Mesenchymal stem cell (in vitro differentiated cells and primary cell): ENCODE measurements at regions not wholly inside any gene's neighbourhood (a gene's known extent, or its start where the extent isn't known, plus 50 kb on each side); places are given as distances from the start of the nearest gene placed in this dataset.

ENCODE experiments used
- DNase-seq: peaks from one replicate; pipeline ENCODE4 v3.0.0-alpha.2; 2013
- H2AFZ ChIP-seq: one replicate; pipeline ENCODE4 v1.6.1; 2013; ENCODE audit warnings: low read depth, mild to moderate bottlenecking, control low read depth, inconsistent platforms, low read length, moderate library complexity
- H2AK5ac ChIP-seq: 2 replicates; pipeline ENCODE4 v1.6.1; 2013; ENCODE audit warnings: low read length, moderate library complexity, mild to moderate bottlenecking, inconsistent platforms; ENCODE audit not compliant: severe bottlenecking
- H2BK120ac ChIP-seq: one replicate; pipeline ENCODE4 v1.6.1; 2013; ENCODE audit warnings: low read depth, mild to moderate bottlenecking, inconsistent platforms, low read length, moderate library complexity
- H2BK12ac ChIP-seq, 2 experiments: one replicate each; pipeline ENCODE4 v1.6.1; 2013; ENCODE audit warnings: inconsistent platforms in 2 of 2, low read length in 2 of 2, mild to moderate bottlenecking in 2 of 2, moderate library complexity in 2 of 2, control low read depth in 1 of 2
- H2BK15ac ChIP-seq: one replicate; pipeline ENCODE4 v1.6.1; 2013; ENCODE audit warnings: mild to moderate bottlenecking, low read depth, inconsistent platforms; ENCODE audit not compliant: poor library complexity, severe bottlenecking
- H2BK5ac ChIP-seq: 2 replicates; pipeline ENCODE4 v1.6.1; 2013; ENCODE audit warnings: low read depth, mild to moderate bottlenecking, low read length, control low read depth, inconsistent platforms; ENCODE audit not compliant: poor library complexity, severe bottlenecking
- H3K14ac ChIP-seq, 2 experiments: one replicate each; pipeline ENCODE4 v1.6.1; 2013; ENCODE audit warnings: inconsistent platforms in 2 of 2, low read length in 2 of 2, control low read depth in 1 of 2, mild to moderate bottlenecking in 1 of 2, moderate library complexity in 1 of 2
- H3K18ac ChIP-seq, 2 experiments: one replicate each; pipeline ENCODE4 v1.6.1; 2013; ENCODE audit warnings: inconsistent platforms in 2 of 2, low read length in 2 of 2, control low read depth in 1 of 2, low read depth in 1 of 2, mild to moderate bottlenecking in 1 of 2
- H3K23ac ChIP-seq, 2 experiments: one replicate each; pipeline ENCODE4 v1.6.1; 2013; ENCODE audit warnings: inconsistent platforms in 2 of 2, low read length in 2 of 2, mild to moderate bottlenecking in 2 of 2, moderate library complexity in 2 of 2, control low read depth in 1 of 2
- H3K27ac ChIP-seq: 2 replicates; pipeline ENCODE4 v1.5.1; 2013; ENCODE audit warnings: mild to moderate bottlenecking, moderate library complexity, low read length, control low read depth, inconsistent platforms; ENCODE audit not compliant: poor library complexity, severe bottlenecking
- H3K27me3 ChIP-seq, 2 experiments: 2 replicates each; pipeline versions ENCODE4 v1.6.1 to v1.7.0; 2013; ENCODE audit warnings: low read length in 2 of 2, mild to moderate bottlenecking in 2 of 2, moderate library complexity in 2 of 2, control low read depth in 1 of 2, inconsistent platforms in 1 of 2; ENCODE audit not compliant: control insufficient read depth in 1 of 2, insufficient read depth in 1 of 2
- H3K36me3 ChIP-seq, 2 experiments: 2 replicates each; pipeline versions ENCODE4 v1.6.1 to v1.7.0; 2013; ENCODE audit warnings: low read length in 2 of 2, control low read depth in 1 of 2, inconsistent platforms in 1 of 2, low read depth in 1 of 2, mild to moderate bottlenecking in 1 of 2; ENCODE audit not compliant: insufficient read depth in 2 of 2, control insufficient read depth in 1 of 2
- H3K4ac ChIP-seq, 2 experiments: one replicate each; pipeline ENCODE4 v1.6.1; 2013; ENCODE audit warnings: inconsistent platforms in 2 of 2, low read length in 2 of 2, mild to moderate bottlenecking in 2 of 2, moderate library complexity in 2 of 2, control low read depth in 1 of 2, low read depth in 1 of 2
- H3K4me1 ChIP-seq: 2 replicates; pipeline ENCODE4 v1.6.1; 2013; ENCODE audit warnings: low read depth, low read length, control low read depth; ENCODE audit not compliant: control insufficient read depth, insufficient read depth
- H3K4me2 ChIP-seq: 2 replicates; pipeline ENCODE4 v1.6.1; 2013; ENCODE audit warnings: low read length, mild to moderate bottlenecking, inconsistent platforms; ENCODE audit not compliant: poor library complexity, severe bottlenecking
- H3K4me3 ChIP-seq, 2 experiments: 2 replicates each; pipeline versions ENCODE4 v1.5.1 to v1.7.0; 2013; ENCODE audit warnings: low read length in 2 of 2, mild to moderate bottlenecking in 2 of 2, control low read depth in 1 of 2, low read depth in 1 of 2; ENCODE audit not compliant: insufficient read depth in 1 of 2
- H3K79me1 ChIP-seq: replicated peaks from 2 replicates; pipeline ENCODE4 v1.6.1; 2013; ENCODE audit warnings: mild to moderate bottlenecking, control low read depth, low read length, inconsistent platforms; ENCODE audit not compliant: poor library complexity, severe bottlenecking
- H3K9ac ChIP-seq: 2 replicates; pipeline ENCODE4 v1.7.0; 2013; ENCODE audit warnings: mild to moderate bottlenecking, low read length, moderate library complexity
- H3K9me3 ChIP-seq: 2 replicates; pipeline ENCODE4 v1.7.0; 2013; ENCODE audit warnings: mild to moderate bottlenecking, low read length; ENCODE audit not compliant: control insufficient read depth
- H4K8ac ChIP-seq: one replicate; pipeline ENCODE4 v1.6.1; 2013; ENCODE audit warnings: inconsistent platforms, mild to moderate bottlenecking, low read length, moderate library complexity
- H4K91ac ChIP-seq: one replicate; pipeline ENCODE4 v1.6.1; 2013; ENCODE audit warnings: mild to moderate bottlenecking, low read length, inconsistent platforms
- WGBS: methylation state at CpG from one replicate; pipeline ENCODE4 v1.1.7; 2013; ENCODE audit warnings: mixed read lengths; 5-methylcytosine and 5-hydroxymethylcytosine counted together

- no peak overlapping the region for H4K8ac ChIP-seq
- no peak overlapping the region for H2BK15ac ChIP-seq
- H2BK120ac ChIP-seq: no peak overlapping the region
- H3K9ac ChIP-seq: no peak overlapping the region
- H2BK12ac ChIP-seq: no peak overlapping the region
- H3K18ac ChIP-seq: no peak overlapping the region
- no peaks in the 10 kb centered on the region for H3K27me3 ChIP-seq
- no peak overlapping the region for H3K4me3 ChIP-seq
- H3K27ac ChIP-seq: no peak overlapping the region
- H3K14ac ChIP-seq: no peak overlapping the region
- H3K79me1 ChIP-seq: no peaks in the 10 kb centered on the region
- no peaks in the 10 kb centered on the region for H3K9me3 ChIP-seq
- no peak overlapping the region for H2BK5ac ChIP-seq
- H3K4me1 ChIP-seq: peaks cover 12% of the 10 kb centered on the region
- H3K23ac ChIP-seq: no peak overlapping the region
- no peaks in the 10 kb centered on the region for H3K36me3 ChIP-seq
- no peak overlapping the region for H3K4ac ChIP-seq
- DNase-seq: no peak
- no peak overlapping the region for H2AFZ ChIP-seq
- H3K4me2 ChIP-seq: no peak overlapping the region
- 100% methylated on average over 1 of the region's 2 CpGs for WGBS
- no peak overlapping the region for H4K91ac ChIP-seq
- H2AK5ac ChIP-seq: peak overlapping the region; percentile 46
These were observed 89.7 kb upstream of the CYP1B1 start for GRCh38 chr2:38165698-38166097.

- 86% methylated on average over 4 of the region's 4 CpGs for WGBS
- Histone ChIP-seq H3K27me3 (no peaks in the 10 kb centered on the region), H2AFZ (no peak overlapping the region), H3K36me3 (no peaks in the 10 kb centered on the region), H3K4me3 (no peak overlapping the region), H2AK5ac (no peak overlapping the region), H3K4ac (no peak overlapping the region), H3K4me2 (no peak overlapping the region), H3K9ac (no peak overlapping the region), H2BK15ac (no peak overlapping the region), H2BK5ac (no peak overlapping the region), H3K79me1 (no peaks in the 10 kb centered on the region), H3K4me1 (peaks cover 12% of the 10 kb centered on the region), H2BK12ac (no peak overlapping the region), H3K9me3 (no peaks in the 10 kb centered on the region), H3K27ac (peak overlapping the region; percentile 48), H4K91ac (no peak overlapping the region), H3K23ac (no peak overlapping the region), H3K18ac (no peak overlapping the region), H3K14ac (no peak overlapping the region), H4K8ac (no peak overlapping the region), H2BK120ac (no peak overlapping the region)
- no peak for DNase-seq
These were observed 88.9 kb upstream of the CYP1B1 start for GRCh38 chr2:38164881-38165280.

GRCh38 chr2:38163579-38163978 lies 87.6 kb upstream of the CYP1B1 start:
- no peak overlapping the region for H2BK5ac ChIP-seq
- H3K9ac ChIP-seq: no peak overlapping the region
- no peak overlapping the region for H3K14ac ChIP-seq
- H2AK5ac ChIP-seq: no peak overlapping the region
- no peak overlapping the region for H2AFZ ChIP-seq
- DNase-seq: no peak
- H3K36me3 ChIP-seq: no peaks in the 10 kb centered on the region
- H3K18ac ChIP-seq: no peak overlapping the region
- H2BK15ac ChIP-seq: no peak overlapping the region
- H3K4me1 ChIP-seq: peaks cover 15% of the 10 kb centered on the region
- H3K9me3 ChIP-seq: no peaks in the 10 kb centered on the region
- no peak overlapping the region for H4K8ac ChIP-seq
- H3K23ac ChIP-seq: no peak overlapping the region
- no peak overlapping the region for H3K4me3 ChIP-seq
- no peak overlapping the region for H2BK120ac ChIP-seq
- no peak overlapping the region for H3K27ac ChIP-seq
- no peak overlapping the region for H3K4ac ChIP-seq
- no peak overlapping the region for H4K91ac ChIP-seq
- no peaks in the 10 kb centered on the region for H3K27me3 ChIP-seq
- WGBS: no CpG with 5 or more reads among the region's 1 CpG
- no peaks in the 10 kb centered on the region for H3K79me1 ChIP-seq
- no peak overlapping the region for H2BK12ac ChIP-seq
- no peak overlapping the region for H3K4me2 ChIP-seq

GRCh38 chr2:38163006-38163405 lies 87.1 kb upstream of the CYP1B1 start:
- H3K4me3 ChIP-seq: no peak overlapping the region
- DNase-seq: no peak
- no peaks in the 10 kb centered on the region for H3K79me1 ChIP-seq
- H3K9me3 ChIP-seq: no peaks in the 10 kb centered on the region
- no peak overlapping the region for H2BK5ac ChIP-seq
- H3K27me3 ChIP-seq: no peaks in the 10 kb centered on the region
- H3K4ac ChIP-seq: no peak overlapping the region
- H2BK12ac ChIP-seq: no peak overlapping the region
- H2AK5ac ChIP-seq: no peak overlapping the region
- H4K8ac ChIP-seq: no peak overlapping the region
- H3K14ac ChIP-seq: no peak overlapping the region
- no peak overlapping the region for H3K4me2 ChIP-seq
- no peak overlapping the region for H2BK120ac ChIP-seq
- H2AFZ ChIP-seq: no peak overlapping the region
- H4K91ac ChIP-seq: no peak overlapping the region
- no peak overlapping the region for H2BK15ac ChIP-seq
- peaks cover 17% of the 10 kb centered on the region for H3K4me1 ChIP-seq
- H3K23ac ChIP-seq: no peak overlapping the region
- no peak overlapping the region for H3K18ac ChIP-seq
- no peak overlapping the region for H3K9ac ChIP-seq
- no peaks in the 10 kb centered on the region for H3K36me3 ChIP-seq
- WGBS: 31% methylated on average over 1 of the region's 3 CpGs
- no peak overlapping the region for H3K27ac ChIP-seq
